ENCODE measurements at regions not wholly inside any gene's neighbourhood (a gene's known extent, or its start where the extent isn't known, plus 50 kb on each side); places are given as distances from the start of the nearest gene placed in this dataset.

GRCh38 chr2:216951171-216951570 is 91.3 kb upstream of the TNP1 start:
- H3K4me3 ChIP-seq (replicated peaks; ENCODE audit: low read depth, low read length), result no peak overlapping the region
- TF ChIP-seq CTCF (IDR thresholded peaks at IDR 0.05; ENCODE audit: low read length, missing control alignments), result no peak
- DNase-seq (ENCODE audit: low read depth), result no peak

- TF ChIP-seq CTCF (IDR thresholded peaks at IDR 0.05; ENCODE audit: low read length, missing control alignments), result no peak
- no peak overlapping the region for H3K4me3 ChIP-seq (replicated peaks; ENCODE audit: low read depth, low read length)
- no peak for DNase-seq (ENCODE audit: low read depth)
These were observed 90.7 kb upstream of the TNP1 start for GRCh38 chr2:216950547-216950946.

DNA sequence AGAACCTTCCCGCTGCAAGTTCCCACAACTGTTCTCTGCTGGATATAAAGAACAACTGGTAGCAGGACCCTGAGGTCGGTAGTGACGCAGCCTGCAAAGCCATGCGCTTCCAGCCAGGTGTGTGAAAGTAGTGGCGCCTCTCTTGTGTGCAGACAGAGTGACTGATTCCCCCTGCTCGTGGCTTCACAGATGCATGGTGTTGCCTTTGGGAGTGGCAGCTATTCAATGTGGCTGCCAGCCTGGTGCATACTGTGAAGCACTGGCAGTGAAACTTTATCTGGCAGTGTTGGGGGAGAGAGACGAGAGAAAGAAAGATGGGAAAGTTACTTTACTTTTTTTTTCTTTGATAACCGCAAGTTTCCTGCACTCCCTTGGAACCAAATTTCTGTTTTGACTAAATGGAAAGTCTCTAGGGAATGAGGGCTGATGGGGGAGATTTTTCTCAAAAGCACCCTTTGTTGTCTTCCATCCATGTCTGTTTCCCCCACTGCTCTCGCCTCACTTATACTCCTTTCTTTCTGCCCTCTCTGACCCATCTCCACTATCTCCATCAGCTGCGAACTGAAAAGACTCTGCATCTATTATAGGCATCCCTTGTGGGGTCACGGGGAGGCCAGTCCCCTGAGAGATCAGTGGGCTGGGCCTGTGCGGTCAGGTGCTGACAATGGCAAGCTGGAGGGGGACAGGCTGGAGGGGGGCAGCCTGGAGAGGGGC is 90.0 kb upstream of the TNP1 start:
- no peak overlapping the region for H3K4me3 ChIP-seq (replicated peaks; ENCODE audit: low read depth, low read length)
- no peak for DNase-seq (ENCODE audit: low read depth)
- no peak for TF ChIP-seq CTCF (IDR thresholded peaks at IDR 0.05; ENCODE audit: low read length, missing control alignments)

DNA sequence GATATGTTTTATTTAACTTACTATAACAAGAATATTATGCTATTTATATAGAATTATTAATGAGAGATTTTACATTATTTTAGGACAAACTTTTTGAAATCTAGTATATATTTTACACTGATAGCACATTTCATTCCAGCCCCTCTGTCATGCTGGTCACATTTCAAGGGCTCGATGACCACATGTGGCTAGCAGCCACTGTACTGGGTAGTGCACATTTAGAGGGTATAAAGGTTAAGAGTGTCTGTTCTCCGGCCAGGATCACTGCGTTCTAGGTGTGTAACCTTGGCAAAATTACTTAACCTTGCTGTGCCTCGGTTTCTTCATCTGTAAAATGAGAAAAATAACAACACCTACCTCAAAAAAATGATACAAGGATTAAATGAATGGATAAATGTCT is 87.2 kb upstream of the TNP1 start:
- no peak for TF ChIP-seq CTCF (IDR thresholded peaks at IDR 0.05; ENCODE audit: low read length, missing control alignments)
- DNase-seq (ENCODE audit: low read depth), result no peak
- H3K4me3 ChIP-seq (replicated peaks; ENCODE audit: low read depth, low read length), result no peak overlapping the region

GRCh38 chr2:216944733-216945132 is 84.9 kb upstream of the TNP1 start:
- no peak overlapping the region for H3K4me3 ChIP-seq (replicated peaks; ENCODE audit: low read depth, low read length)
- no peak for TF ChIP-seq CTCF (IDR thresholded peaks at IDR 0.05; ENCODE audit: low read length, missing control alignments)
- no peak for DNase-seq (ENCODE audit: low read depth)

DNA sequence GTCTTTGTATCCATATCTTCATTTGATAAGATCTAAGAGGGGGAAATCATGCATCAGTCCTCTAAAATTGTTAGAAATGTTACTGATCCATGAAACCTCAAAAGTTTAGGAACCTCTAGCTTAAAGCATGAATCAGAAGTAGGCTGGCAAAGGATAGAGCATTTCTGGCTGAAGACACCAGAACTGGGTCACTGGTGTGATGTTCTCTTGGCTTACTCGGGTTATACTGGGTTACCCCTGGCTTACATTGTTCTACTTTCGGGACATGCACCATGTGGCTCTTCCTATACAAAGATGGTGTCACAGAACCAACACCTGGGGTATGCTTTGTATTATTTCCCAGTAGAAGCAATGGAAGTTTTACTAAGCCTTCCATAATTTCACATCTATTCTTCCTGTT is 83.2 kb upstream of the TNP1 start:
- H3K4me3 ChIP-seq (replicated peaks; ENCODE audit: low read depth, low read length), result no peak overlapping the region
- TF ChIP-seq CTCF (IDR thresholded peaks at IDR 0.05; ENCODE audit: low read length, missing control alignments), result no peak
- DNase-seq (ENCODE audit: low read depth), result no peak

- DNase-seq (ENCODE audit: low read depth), result no peak
- TF ChIP-seq CTCF (IDR thresholded peaks at IDR 0.05; ENCODE audit: low read length, missing control alignments), result no peak
- H3K4me3 ChIP-seq (replicated peaks; ENCODE audit: low read depth, low read length), result no peak overlapping the region
These were observed 82.6 kb upstream of the TNP1 start for GRCh38 chr2:216942465-216942864.

Measured in fibroblast of pulmonary artery (primary cell).